Uterus (tissue), 3 donors: ENCODE measurements at regions not wholly inside any gene's neighbourhood (a gene's known extent, or its start where the extent isn't known, plus 50 kb on each side); places are given as distances from the start of the nearest gene placed in this dataset.

Source experiments
- DNase-seq, 2 donors: peaks; one replicate each; pipeline ENCODE4 v3.0.0-alpha.2; 2019 to 2020
- H3K27ac ChIP-seq, 2 donors: fragments of 200-600 bp; sonication (generic); 1 replicate in 1 of 2; 2 replicates in 1 of 2; pipeline ENCODE4 v1.5.1; 2016 to 2018
- H3K27me3 ChIP-seq, 2 donors: fragments of 200-600 bp; sonication (generic); one replicate each; pipeline ENCODE4 v1.5.1; 2018 to 2019; ENCODE audit warnings: control low read depth in 1 of 2
- H3K36me3 ChIP-seq, 2 donors: fragments of 200-600 bp; sonication (generic); one replicate each; pipeline ENCODE4 v1.5.1; 2019; ENCODE audit warnings: control low read depth in 1 of 2
- H3K4me1 ChIP-seq, 2 donors: fragments of 200-600 bp; sonication (generic); one replicate each; pipeline ENCODE4 v1.5.1; 2018 to 2019; ENCODE audit warnings: control low read depth in 1 of 2
- H3K4me3 ChIP-seq, 2 donors: fragments of 200-600 bp; sonication (generic); 1 replicate in 1 of 2; 2 replicates in 1 of 2; pipeline ENCODE4 v1.5.1; 2018 to 2019; ENCODE audit warnings: mild to moderate bottlenecking in 1 of 2
- H3K9me3 ChIP-seq, 2 donors: fragments of 200-600 bp; sonication (generic); one replicate each; pipeline ENCODE4 v1.5.1; 2019; ENCODE audit warnings: control low read depth in 1 of 2
- POLR2A ChIP-seq, 2 donors: fragments of 450-650 bp; IDR thresholded peaks; one replicate each; pipeline ENCODE4 v1.6.1; 2016; ENCODE audit warnings: antibody characterized with exemption in 2 of 2, mild to moderate bottlenecking in 1 of 2, moderate library complexity in 1 of 2
- intact Hi-C: fragments of 100-400 bp; cut with DNase I; formaldehyde crosslinking; loops from one replicate; pipeline ENCODE4 v1.15.1; 2023; ENCODE audit warnings: low total_unique reads
- TF ChIP-seq, protein P1 (sequence below), 4 experiments: fragments of 200-600 bp in 2 of 4; fragments of 450-650 bp in 2 of 4; sonication (generic) in 2 of 4; IDR thresholded peaks; one replicate each; pipeline ENCODE4 v1.5.1; 2016 to 2019; ENCODE audit warnings: antibody characterized with exemption in 4 of 4, mild to moderate bottlenecking in 2 of 4, moderate library complexity in 1 of 4
- donor health status: DM: yes; HTN: yes; CAD: no.

DNA sequence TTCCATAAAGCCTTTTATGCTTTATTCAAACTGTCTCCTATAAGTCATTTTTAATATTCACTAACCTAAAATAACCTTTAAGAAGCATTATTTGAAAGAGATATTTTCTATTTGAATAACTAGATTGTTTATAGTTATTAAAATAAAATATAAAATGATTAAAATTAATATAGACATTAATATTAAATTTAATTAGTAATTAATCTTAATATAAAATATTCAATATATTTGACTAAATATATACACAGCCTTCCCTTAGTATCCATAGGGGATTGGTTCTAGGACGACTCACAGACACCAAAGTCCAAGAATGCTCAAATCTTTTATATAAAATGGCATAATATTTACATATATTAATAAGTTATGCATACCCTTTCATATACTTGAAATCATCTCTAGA lies 1014.1 kb downstream of the TBL1XR1 start:
- TF ChIP-seq, protein P1, sequence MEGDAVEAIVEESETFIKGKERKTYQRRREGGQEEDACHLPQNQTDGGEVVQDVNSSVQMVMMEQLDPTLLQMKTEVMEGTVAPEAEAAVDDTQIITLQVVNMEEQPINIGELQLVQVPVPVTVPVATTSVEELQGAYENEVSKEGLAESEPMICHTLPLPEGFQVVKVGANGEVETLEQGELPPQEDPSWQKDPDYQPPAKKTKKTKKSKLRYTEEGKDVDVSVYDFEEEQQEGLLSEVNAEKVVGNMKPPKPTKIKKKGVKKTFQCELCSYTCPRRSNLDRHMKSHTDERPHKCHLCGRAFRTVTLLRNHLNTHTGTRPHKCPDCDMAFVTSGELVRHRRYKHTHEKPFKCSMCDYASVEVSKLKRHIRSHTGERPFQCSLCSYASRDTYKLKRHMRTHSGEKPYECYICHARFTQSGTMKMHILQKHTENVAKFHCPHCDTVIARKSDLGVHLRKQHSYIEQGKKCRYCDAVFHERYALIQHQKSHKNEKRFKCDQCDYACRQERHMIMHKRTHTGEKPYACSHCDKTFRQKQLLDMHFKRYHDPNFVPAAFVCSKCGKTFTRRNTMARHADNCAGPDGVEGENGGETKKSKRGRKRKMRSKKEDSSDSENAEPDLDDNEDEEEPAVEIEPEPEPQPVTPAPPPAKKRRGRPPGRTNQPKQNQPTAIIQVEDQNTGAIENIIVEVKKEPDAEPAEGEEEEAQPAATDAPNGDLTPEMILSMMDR (IDR thresholded peaks at IDR 0.05), result no peak
- no peak for TF ChIP-seq POLR2A (IDR thresholded peaks at IDR 0.05)

DNA sequence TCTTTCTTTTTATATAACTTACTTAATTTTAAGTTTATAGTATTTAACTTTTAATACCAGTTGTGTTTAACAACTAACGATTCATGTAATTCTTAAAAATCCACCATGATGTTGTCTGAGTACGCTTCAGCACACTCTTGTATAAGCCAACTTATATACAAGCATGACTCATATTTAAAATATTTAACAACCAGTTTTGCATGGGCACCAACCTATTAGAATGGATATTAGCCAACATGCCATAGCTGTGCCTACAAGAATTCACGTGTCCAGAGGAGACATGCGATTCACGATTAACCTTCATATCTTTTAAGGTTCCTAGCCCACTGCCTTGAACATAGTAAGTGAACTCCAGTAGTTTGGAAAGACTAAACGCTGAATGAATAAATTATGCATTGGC lies 1023.2 kb downstream of the TBL1XR1 start:
- TF ChIP-seq, protein P1 (IDR thresholded peaks at IDR 0.05), result no peak
- DNase-seq, result no peak
- intact Hi-C loops, result no loop called here
- Histone ChIP-seq H3K4me1 (no peaks in the 10 kb centered on the region), H3K4me3 (no peak overlapping the region), H3K36me3 (no peaks in the 10 kb centered on the region), H3K9me3 (no peaks in the 10 kb centered on the region), H3K27me3 (no peaks in the 10 kb centered on the region), H3K27ac (no peak overlapping the region)

More for the DNA sequence above, 1014.1 kb downstream of the TBL1XR1 start:
- Histone ChIP-seq H3K27me3 (no peaks in the 10 kb centered on the region), H3K9me3 (no peaks in the 10 kb centered on the region), H3K27ac (no peak overlapping the region), H3K4me1 (no peaks in the 10 kb centered on the region), H3K36me3 (no peaks in the 10 kb centered on the region), H3K4me3 (no peak overlapping the region)
- intact Hi-C loops, result no loop called here
- no peak for DNase-seq

- no peak overlapping the region for H3K4me3 ChIP-seq
- H3K4me1 ChIP-seq, result no peaks in the 10 kb centered on the region
- TF ChIP-seq POLR2A (IDR thresholded peaks at IDR 0.05), result no peak
- TF ChIP-seq, protein P1 (IDR thresholded peaks at IDR 0.05), result no peak
- H3K27me3 ChIP-seq, result no peaks in the 10 kb centered on the region
- no peak for DNase-seq
- no peaks in the 10 kb centered on the region for H3K36me3 ChIP-seq
- intact Hi-C loops, result no loop called here
- H3K9me3 ChIP-seq, result no peaks in the 10 kb centered on the region
- no peak overlapping the region for H3K27ac ChIP-seq
These were observed 1024.8 kb downstream of the TBL1XR1 start for GRCh38 chr3:176172492-176172891.

DNA sequence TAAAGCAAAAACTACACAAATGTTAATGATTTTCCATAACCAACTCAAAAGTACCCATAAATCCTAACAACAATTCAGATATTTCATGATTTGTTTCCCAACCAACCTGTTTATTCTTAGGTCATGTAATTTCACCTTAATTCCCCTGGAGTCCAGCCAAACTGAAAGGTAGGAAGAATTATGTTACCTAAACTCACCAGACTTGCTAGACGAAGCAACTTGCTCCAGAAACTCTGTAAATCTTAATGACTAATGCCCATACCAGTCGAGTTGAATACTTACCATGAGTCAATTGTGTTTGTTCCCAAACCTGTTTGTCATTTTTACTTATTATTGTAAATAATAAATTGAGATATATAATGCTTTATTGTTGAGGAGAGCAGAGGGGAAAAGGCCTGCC lies 1030.0 kb downstream of the TBL1XR1 start:
- Histone ChIP-seq H3K27ac (no peak overlapping the region), H3K4me3 (no peak overlapping the region), H3K27me3 (no peaks in the 10 kb centered on the region), H3K4me1 (no peaks in the 10 kb centered on the region), H3K36me3 (no peaks in the 10 kb centered on the region), H3K9me3 (no peaks in the 10 kb centered on the region)
- DNase-seq, result no peak
- intact Hi-C loops, result no loop called here
- TF ChIP-seq, protein P1 (IDR thresholded peaks at IDR 0.05), result no peak
- TF ChIP-seq POLR2A (IDR thresholded peaks at IDR 0.05), result no peak

DNA sequence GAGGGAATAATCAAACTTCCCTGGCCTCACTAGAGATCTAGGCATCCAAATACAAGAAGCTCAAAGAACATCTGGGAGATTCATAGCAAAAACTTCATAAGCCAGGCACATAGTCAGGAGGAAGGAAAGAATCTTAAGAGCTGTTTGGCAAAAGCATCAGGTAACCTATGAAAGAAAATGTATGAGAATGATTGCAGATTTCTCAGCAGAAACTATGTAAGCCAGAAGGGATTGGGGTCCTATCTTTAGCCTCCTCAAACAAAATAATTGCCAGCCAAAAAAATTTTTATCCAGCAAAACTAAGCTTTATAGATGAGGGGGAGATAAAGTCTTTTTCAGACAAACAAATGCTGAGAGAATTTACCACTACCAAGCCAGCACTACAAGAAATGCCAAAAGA lies 1036.3 kb downstream of the TBL1XR1 start:
- Histone ChIP-seq H3K4me3 (no peak overlapping the region), H3K27me3 (no peaks in the 10 kb centered on the region), H3K36me3 (no peaks in the 10 kb centered on the region), H3K9me3 (no peaks in the 10 kb centered on the region), H3K27ac (no peak overlapping the region), H3K4me1 (no peaks in the 10 kb centered on the region)
- DNase-seq, result no peak
- TF ChIP-seq, protein P1 (IDR thresholded peaks at IDR 0.05), result no peak
- TF ChIP-seq POLR2A (IDR thresholded peaks at IDR 0.05), result no peak
- intact Hi-C loops, result no loop called here
